ENCODE measurements at regions not wholly inside any gene's neighbourhood (a gene's known extent, or its start where the extent isn't known, plus 50 kb on each side); places are given as distances from the start of the nearest gene placed in this dataset.

DNA sequence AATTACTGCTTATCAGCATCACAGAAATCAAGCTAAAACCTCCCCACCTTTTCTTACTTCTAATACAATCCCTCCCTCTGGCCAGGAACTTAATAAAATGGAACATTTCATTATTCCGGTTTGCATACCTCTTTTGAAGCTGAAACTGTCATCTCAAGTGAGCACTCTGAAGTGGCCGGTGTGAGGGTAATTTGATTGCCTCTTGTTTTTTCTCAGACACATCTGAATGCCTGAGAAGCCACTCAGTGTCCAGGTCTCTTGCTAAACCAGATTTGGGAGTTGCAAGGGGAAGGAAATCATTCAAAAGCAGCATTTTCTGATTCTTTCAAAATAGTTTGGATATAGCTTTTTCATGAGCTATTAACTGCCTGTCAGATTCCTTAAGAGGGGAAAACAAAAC is 190.3 kb downstream of the C1D start:
- DNase-seq (ENCODE audit: low read depth): no peak
- no peak overlapping the region for H3K4me3 ChIP-seq (ENCODE audit: low read depth, low read length)
- TF ChIP-seq, protein P1, sequence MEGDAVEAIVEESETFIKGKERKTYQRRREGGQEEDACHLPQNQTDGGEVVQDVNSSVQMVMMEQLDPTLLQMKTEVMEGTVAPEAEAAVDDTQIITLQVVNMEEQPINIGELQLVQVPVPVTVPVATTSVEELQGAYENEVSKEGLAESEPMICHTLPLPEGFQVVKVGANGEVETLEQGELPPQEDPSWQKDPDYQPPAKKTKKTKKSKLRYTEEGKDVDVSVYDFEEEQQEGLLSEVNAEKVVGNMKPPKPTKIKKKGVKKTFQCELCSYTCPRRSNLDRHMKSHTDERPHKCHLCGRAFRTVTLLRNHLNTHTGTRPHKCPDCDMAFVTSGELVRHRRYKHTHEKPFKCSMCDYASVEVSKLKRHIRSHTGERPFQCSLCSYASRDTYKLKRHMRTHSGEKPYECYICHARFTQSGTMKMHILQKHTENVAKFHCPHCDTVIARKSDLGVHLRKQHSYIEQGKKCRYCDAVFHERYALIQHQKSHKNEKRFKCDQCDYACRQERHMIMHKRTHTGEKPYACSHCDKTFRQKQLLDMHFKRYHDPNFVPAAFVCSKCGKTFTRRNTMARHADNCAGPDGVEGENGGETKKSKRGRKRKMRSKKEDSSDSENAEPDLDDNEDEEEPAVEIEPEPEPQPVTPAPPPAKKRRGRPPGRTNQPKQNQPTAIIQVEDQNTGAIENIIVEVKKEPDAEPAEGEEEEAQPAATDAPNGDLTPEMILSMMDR (IDR thresholded peaks at IDR 0.05; ENCODE audit: control insufficient read depth, extremely low read depth, insufficient read depth): no peak

DNA sequence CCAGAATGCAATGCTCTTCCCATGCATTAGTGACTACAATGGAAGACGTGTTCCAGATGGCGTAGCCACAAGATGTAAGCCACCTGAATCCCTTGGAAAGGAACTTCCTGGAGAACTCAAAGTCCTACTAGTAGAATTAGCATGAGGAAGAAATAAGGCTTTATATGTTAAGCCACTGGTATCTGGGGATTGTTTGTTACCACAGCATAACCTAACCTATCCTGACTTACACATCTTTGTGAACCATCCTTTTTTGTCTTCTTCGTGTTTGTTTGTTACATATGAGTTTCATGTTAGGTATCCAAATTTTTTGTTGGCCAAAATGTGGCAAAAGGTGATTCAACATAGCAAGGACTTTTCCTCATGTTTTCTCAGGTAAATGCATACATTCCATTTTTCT is 188.9 kb downstream of the C1D start:
- no peak overlapping the region for H3K4me3 ChIP-seq (ENCODE audit: low read depth, low read length)
- DNase-seq (ENCODE audit: low read depth): no peak
- TF ChIP-seq, protein P1 (IDR thresholded peaks at IDR 0.05; ENCODE audit: control insufficient read depth, extremely low read depth, insufficient read depth): no peak

DNA sequence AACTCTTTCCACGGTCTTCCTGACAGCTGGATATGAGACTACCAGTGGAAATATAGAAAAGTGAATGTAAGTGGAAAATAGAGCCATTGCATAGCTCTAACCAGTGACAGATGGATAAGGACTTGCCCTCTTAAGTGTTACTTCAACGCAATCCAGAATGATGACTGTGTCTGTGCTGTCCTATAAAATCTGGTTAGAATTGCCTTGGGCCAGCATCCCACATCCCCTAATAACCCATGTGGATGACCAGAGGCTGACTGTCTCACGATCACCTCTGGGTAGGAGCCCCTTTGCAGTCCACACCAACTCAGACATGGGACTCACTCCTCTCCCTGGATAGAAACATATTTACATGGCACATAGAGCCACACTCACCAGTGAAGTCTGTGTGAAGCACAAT is 186.6 kb downstream of the C1D start:
- no peak for DNase-seq (ENCODE audit: low read depth)
- no peak overlapping the region for H3K4me3 ChIP-seq (ENCODE audit: low read depth, low read length)
- TF ChIP-seq, protein P1 (IDR thresholded peaks at IDR 0.05; ENCODE audit: control insufficient read depth, extremely low read depth, insufficient read depth): no peak

DNA sequence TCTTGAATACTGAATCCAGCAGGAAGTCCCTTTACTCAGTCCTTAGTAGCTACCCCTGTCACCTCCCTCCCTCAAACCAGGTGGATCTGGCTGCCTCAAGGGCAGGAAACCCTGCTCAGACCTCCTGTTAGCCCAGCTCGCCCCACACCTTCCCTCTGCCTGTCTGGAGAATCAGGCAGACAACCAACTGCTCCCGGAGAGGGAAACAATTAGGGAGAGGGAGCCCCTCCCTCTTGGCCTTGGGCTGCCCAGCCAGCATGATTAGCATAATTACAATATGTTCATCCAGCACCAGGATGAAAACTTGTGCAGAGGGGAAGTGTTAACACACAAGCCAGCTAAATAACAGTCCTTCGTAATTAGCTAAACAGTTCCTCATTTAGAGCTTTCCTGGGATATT is 185.5 kb downstream of the C1D start:
- H3K4me3 ChIP-seq (ENCODE audit: low read depth, low read length): no peak overlapping the region
- TF ChIP-seq, protein P1 (IDR thresholded peaks at IDR 0.05; ENCODE audit: control insufficient read depth, extremely low read depth, insufficient read depth): no peak

DNA sequence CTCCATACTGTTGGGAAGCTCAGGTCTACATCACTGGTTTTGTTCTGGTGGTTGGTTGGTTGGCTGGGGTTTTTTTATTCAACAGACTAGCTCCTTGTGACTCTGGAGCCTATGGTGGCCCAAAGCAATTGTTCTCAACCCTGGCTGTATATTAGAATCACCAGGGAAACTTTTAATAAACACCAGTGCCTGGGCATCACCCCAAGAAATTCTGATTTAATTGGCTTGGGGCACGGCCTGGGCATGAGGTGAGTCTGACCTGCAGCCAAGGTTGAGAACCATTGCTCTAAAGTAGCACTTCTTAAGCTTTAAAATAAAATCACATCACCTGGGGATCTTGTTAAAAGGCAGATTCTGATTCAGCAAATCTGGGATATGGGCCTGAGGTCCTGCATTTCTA is 184.1 kb downstream of the C1D start:
- no peak overlapping the region for H3K4me3 ChIP-seq (ENCODE audit: low read depth, low read length)
- TF ChIP-seq, protein P1 (IDR thresholded peaks at IDR 0.05; ENCODE audit: control insufficient read depth, extremely low read depth, insufficient read depth): no peak
- DNase-seq (ENCODE audit: low read depth): peak; percentile 23

More for the DNA sequence above, 185.5 kb downstream of the C1D start:
- no peak for DNase-seq (ENCODE audit: low read depth)

DNA sequence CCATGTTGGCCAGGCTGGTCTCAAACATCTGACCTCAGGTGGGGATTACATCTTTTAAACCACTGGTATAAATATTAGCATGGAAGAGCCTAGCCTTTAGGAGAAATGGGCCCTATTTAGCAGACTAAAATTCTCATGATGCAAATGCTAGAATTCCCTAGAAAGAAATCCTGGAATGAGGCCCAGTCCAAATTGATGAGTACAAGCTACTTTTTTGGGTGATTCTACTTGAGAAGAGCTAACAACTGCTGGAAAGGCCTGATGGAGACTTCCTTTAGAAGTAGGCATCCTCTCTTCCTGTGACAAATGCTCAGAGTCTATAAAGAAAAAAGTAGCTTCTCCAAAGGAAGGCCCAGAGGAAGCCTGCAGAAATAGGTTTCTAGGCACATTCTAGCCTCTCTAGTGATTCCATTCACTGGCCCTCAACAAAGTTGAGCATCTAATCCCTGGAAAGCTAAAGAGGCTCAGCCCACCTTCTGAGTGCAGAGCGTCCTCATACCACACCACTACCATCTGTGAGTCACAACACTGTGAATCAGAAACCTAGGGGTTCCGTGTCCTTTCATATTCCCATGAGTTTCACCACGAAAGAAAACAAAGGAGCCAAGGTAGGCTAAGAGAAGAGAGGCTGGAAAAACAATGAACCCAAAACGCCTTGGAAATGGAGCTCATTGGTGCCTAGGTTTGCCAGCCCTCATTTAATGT is 183.1 kb downstream of the C1D start:
- no peak overlapping the region for H3K4me3 ChIP-seq (ENCODE audit: low read depth, low read length)
- DNase-seq (ENCODE audit: low read depth): no peak
- TF ChIP-seq, protein P1 (IDR thresholded peaks at IDR 0.05; ENCODE audit: control insufficient read depth, extremely low read depth, insufficient read depth): no peak

DNA sequence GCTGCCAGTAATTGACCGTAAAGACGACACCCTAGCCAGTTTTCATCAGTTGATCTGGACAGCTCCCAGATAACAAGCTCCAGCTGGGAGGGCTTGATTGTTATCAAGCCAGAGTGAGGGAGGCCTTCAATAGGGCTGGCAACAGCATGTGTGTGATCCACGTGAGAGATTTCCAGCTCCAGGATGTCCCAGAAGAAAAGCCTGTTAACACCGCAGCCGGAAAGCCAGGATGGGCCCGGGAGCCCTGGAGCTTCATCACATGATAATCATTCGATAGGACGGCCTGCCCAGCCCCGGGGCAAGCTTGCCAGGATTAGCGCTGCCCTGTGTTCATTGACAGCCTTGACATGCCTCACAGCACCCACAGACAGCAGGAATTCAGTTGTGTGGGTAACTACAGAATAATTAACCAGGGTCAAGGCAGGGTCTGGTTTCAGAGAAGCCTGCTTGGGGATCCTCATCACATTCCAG is 182.5 kb downstream of the C1D start:
- TF ChIP-seq, protein P1 (IDR thresholded peaks at IDR 0.05; ENCODE audit: control insufficient read depth, extremely low read depth, insufficient read depth): no peak
- DNase-seq (ENCODE audit: low read depth): no peak
- no peak overlapping the region for H3K4me3 ChIP-seq (ENCODE audit: low read depth, low read length)
